GM20000 (cell line): ENCODE measurements at regions not wholly inside any gene's neighbourhood (a gene's known extent, or its start where the extent isn't known, plus 50 kb on each side); places are given as distances from the start of the nearest gene placed in this dataset.

Source experiments
- DNase-seq: peaks from one replicate; pipeline ENCODE4 v3.0.0; 2012; ENCODE audit warnings: low spot score
- TF ChIP-seq, protein P1 (sequence below): IDR thresholded peaks from 2 replicates; pipeline ENCODE4 v1.5.1; 2012; ENCODE audit warnings: mild to moderate bottlenecking, control low read depth; ENCODE audit errors: extremely low read depth, missing control alignments

DNA sequence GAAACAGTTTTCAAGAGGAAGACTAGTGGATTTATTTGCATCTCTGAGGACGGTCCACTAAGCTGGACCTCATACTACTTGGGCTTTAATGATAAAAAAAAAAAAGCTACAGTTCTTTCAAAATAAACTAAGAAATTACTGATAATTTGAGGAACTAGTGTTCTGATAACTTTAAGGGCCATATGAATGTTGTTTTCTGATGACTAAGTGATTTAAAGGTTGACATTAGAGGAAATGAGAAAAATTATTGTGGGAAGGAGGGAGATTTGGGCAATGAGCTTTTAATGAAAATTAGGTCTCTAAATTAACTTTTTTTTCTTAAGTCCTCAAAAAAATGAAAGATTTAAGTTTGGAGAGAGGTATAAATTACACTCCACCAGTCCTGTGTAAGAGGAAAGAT lies 60.8 kb upstream of the IL2 start:
- no peak for DNase-seq
- TF ChIP-seq, protein P1, sequence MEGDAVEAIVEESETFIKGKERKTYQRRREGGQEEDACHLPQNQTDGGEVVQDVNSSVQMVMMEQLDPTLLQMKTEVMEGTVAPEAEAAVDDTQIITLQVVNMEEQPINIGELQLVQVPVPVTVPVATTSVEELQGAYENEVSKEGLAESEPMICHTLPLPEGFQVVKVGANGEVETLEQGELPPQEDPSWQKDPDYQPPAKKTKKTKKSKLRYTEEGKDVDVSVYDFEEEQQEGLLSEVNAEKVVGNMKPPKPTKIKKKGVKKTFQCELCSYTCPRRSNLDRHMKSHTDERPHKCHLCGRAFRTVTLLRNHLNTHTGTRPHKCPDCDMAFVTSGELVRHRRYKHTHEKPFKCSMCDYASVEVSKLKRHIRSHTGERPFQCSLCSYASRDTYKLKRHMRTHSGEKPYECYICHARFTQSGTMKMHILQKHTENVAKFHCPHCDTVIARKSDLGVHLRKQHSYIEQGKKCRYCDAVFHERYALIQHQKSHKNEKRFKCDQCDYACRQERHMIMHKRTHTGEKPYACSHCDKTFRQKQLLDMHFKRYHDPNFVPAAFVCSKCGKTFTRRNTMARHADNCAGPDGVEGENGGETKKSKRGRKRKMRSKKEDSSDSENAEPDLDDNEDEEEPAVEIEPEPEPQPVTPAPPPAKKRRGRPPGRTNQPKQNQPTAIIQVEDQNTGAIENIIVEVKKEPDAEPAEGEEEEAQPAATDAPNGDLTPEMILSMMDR = no peak

DNA sequence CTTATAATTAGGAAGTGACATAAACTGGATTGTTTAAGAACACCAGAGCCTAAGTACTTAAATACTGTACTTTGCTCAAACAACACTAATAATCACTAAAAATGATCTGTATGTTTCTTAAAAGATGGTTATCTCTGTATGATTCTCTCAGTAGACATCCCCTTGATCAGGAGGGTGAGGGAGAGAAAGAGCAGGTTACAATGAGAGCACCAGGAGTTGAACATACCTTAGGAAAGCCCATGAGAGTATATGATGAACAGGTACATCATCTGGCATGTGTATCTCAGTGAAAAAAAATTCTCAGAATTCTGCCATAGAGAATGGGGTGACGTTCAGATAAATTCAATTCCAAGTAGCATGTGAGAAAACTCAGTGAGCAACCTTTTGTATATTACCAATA lies 59.9 kb upstream of the IL2 start:
- no peak for DNase-seq
- TF ChIP-seq, protein P1 = no peak

DNA sequence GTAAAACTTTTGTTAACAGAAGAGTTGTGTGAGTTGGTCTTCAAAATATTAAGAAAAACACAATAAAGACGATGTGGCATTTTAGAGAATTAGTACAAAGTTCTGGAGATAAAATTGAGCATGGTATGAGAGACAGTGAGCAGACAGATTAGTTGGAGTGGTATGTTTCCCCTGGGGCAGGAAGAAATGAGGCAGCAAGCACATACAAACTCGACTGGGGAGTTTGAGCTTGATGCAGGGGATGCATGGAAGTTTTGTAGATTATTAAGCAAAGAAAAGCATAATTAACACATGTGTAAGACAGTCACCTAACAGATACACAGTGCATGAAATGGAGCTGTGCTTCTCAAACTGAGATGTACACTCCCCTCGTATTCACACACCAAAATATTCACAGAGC lies 58.1 kb upstream of the IL2 start:
- TF ChIP-seq, protein P1 = no peak
- DNase-seq = no peak

DNA sequence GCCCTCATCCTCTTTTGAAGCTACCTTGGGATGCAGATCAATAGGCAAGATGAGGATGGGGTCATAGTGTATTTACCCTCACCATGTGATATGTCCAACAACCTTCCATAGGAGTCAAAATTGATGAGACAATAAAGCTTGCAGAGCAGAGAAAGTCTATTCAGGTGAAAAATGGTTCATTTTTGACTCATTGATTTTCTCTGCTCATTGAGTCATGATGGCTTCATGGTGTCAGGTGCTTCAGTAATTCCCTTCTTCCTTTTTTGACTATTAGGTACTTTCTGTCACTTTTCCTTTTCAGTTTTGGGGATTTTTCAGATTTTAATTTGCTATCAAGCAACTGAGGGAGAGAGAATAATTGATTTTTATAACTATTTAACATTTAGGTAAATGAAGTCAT lies 55.9 kb upstream of the IL2 start:
- no peak for DNase-seq
- TF ChIP-seq, protein P1 = no peak

DNA sequence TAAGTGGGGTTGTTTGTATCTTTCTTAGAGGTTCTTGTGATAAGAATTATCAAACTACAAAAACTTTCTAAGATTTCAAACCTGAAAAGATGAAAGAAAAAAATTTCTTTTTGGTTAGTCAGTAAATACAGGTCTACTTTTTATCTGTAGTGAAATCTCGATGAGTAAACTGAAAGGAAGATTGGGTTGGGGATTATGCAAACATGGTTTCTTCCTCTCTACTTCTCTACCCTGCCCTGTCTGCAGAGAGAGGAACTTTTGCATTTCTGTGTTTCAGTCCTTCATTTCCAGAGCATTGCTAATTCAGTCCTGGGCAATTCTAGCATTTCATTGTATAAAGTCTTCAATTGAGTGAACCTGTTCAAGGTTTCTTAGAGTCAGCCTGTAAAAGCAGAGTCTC lies 51.6 kb upstream of the IL2 start:
- no peak for DNase-seq
- TF ChIP-seq, protein P1 = no peak
